NB4 (cell line): ENCODE measurements at regions not wholly inside any gene's neighbourhood (a gene's known extent, or its start where the extent isn't known, plus 50 kb on each side); places are given as distances from the start of the nearest gene placed in this dataset.

Source experiments
- CTCF ChIP-seq: IDR thresholded peaks from one replicate; pipeline ENCODE4 v1.5.1; 2012; ENCODE audit warnings: low read depth, low read length
- POLR2A ChIP-seq: IDR thresholded peaks from 2 replicates; pipeline ENCODE4 v1.6.1; 2011; ENCODE audit warnings: mild to moderate bottlenecking; ENCODE audit not compliant: insufficient read length; ENCODE audit errors: extremely low read depth

- TF ChIP-seq CTCF = no peak
- TF ChIP-seq POLR2A = no peak
These were observed 103.9 kb downstream of the C9orf50 start for GRCh38 chr9:129517006-129517405.
